ENCODE measurements at regions not wholly inside any gene's neighbourhood (a gene's known extent, or its start where the extent isn't known, plus 50 kb on each side); places are given as distances from the start of the nearest gene placed in this dataset.

- BruUV-seq (replicated peaks): no TSS peak
- H3K9me3 Mint-ChIP-seq (ENCODE audit: low read depth, unreplicated experiment): peaks cover 16% of the 10 kb centered on the region
- TF ChIP-seq, protein P1, sequence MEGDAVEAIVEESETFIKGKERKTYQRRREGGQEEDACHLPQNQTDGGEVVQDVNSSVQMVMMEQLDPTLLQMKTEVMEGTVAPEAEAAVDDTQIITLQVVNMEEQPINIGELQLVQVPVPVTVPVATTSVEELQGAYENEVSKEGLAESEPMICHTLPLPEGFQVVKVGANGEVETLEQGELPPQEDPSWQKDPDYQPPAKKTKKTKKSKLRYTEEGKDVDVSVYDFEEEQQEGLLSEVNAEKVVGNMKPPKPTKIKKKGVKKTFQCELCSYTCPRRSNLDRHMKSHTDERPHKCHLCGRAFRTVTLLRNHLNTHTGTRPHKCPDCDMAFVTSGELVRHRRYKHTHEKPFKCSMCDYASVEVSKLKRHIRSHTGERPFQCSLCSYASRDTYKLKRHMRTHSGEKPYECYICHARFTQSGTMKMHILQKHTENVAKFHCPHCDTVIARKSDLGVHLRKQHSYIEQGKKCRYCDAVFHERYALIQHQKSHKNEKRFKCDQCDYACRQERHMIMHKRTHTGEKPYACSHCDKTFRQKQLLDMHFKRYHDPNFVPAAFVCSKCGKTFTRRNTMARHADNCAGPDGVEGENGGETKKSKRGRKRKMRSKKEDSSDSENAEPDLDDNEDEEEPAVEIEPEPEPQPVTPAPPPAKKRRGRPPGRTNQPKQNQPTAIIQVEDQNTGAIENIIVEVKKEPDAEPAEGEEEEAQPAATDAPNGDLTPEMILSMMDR (IDR thresholded peaks at IDR 0.05; ENCODE audit: unreplicated experiment): no peak
- intact Hi-C loops (cut with micrococcal nuclease; ENCODE audit: unreplicated experiment): no loop called here
- H3K4me1 Mint-ChIP-seq (ENCODE audit: low read depth, unreplicated experiment): no peaks in the 10 kb centered on the region
- H3K36me3 Mint-ChIP-seq (ENCODE audit: insufficient read depth, unreplicated experiment): no peaks in the 10 kb centered on the region
- H3K27ac Mint-ChIP-seq (ENCODE audit: unreplicated experiment): no peak overlapping the region
- H3K27me3 Mint-ChIP-seq (ENCODE audit: unreplicated experiment): no peaks in the 10 kb centered on the region
- CTCF ChIA-PET: no interaction called here
- no peak overlapping the region for H3K4me3 Mint-ChIP-seq (ENCODE audit: low read depth, unreplicated experiment)
- DNase-seq: no peak
Observed at GRCh38 chr14:85947461-85948139, 417.7 kb downstream of the FLRT2 start.

DNA sequence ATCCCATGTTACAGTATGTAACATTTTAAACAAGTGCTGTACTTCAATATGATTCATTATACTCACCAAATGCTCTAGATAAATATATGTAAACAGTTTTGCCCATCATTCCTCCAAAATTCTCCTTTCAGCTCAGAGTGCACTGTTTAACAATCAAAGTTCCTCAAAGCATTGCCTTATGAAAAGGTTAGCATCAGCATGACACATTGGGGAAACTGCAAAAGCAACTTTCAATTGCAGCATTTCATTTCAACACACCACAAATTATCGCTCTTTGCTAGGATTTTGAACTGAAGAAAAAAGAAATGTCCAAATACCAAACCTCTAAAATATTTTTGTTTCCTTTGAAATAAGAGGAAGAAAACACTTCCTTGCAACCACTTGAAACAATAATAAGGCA, 413.2 kb downstream of the FLRT2 start:
- Mint-ChIP-seq H3K9me3 (ENCODE audit: low read depth, unreplicated experiment) (peaks cover 23% of the 10 kb centered on the region), H3K4me1 (ENCODE audit: low read depth, unreplicated experiment) (no peaks in the 10 kb centered on the region), H3K27ac (ENCODE audit: unreplicated experiment) (no peak overlapping the region), H3K4me3 (ENCODE audit: low read depth, unreplicated experiment) (no peak overlapping the region), H3K27me3 (ENCODE audit: unreplicated experiment) (no peaks in the 10 kb centered on the region), H3K36me3 (ENCODE audit: insufficient read depth, unreplicated experiment) (no peaks in the 10 kb centered on the region)
- TF ChIP-seq, protein P1 (IDR thresholded peaks at IDR 0.05; ENCODE audit: unreplicated experiment): no peak
- no peak for DNase-seq
- no TSS peak for BruUV-seq (replicated peaks)
- intact Hi-C loops (cut with micrococcal nuclease; ENCODE audit: unreplicated experiment): no loop called here
- CTCF ChIA-PET: no interaction called here

GRCh38 chr14:85934886-85935254, 404.9 kb downstream of the FLRT2 start:
- Mint-ChIP-seq H3K4me3 (ENCODE audit: low read depth, unreplicated experiment) (peak overlapping the region; percentile 90), H3K36me3 (ENCODE audit: insufficient read depth, unreplicated experiment) (peaks cover 10% of the 10 kb centered on the region), H3K9me3 (ENCODE audit: low read depth, unreplicated experiment) (peaks cover 3% of the 10 kb centered on the region), H3K27me3 (ENCODE audit: unreplicated experiment) (no peaks in the 10 kb centered on the region), H3K4me1 (ENCODE audit: low read depth, unreplicated experiment) (peaks cover 7% of the 10 kb centered on the region), H3K27ac (ENCODE audit: unreplicated experiment) (peak overlapping the region; percentile 85)
- TSS peak; percentile 61 for BruUV-seq (replicated peaks)
- CTCF ChIA-PET: no interaction called here
- intact Hi-C loops (cut with micrococcal nuclease; ENCODE audit: unreplicated experiment): no loop called here
- no peak for DNase-seq
- TF ChIP-seq, protein P1 (IDR thresholded peaks at IDR 0.05; ENCODE audit: unreplicated experiment): no peak

DNA sequence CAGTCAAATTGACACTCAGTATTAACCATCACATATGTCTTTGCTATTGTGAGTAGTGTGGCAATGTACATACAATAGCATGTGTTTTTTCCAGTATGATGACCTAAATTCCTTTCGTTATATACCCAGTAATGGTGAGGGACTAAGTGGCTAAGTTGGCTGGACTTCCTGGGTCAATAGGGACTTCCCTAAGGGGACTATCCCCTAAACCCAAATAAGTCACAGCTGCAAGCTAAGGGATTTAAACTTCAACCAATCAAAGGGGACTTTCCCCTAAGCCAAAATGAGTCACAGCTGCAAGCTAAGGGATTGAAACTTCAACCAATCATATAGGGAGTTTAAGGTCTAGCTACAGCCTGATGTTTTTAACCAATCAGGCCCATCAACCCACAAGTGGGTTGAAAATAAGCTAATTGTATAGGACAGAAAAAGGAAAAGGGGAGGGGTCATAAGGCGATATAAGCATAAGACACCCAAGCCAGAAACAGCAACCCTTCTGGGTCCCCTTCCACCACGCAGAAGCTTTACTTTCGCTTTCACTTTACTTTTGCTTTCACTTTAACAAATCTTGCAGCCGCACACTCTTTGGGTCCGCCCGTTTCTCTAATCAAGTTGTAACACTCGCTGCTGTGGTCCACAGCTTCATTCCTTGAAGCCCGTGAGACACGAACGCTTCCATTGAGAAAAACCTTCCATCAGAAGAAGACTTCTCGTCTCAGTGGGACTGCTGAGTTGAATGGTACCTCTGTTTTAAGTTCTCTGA, 404.4 kb downstream of the FLRT2 start:
- peak; percentile 14 for DNase-seq
- TF ChIP-seq, protein P1 (IDR thresholded peaks at IDR 0.05; ENCODE audit: unreplicated experiment): no peak
- CTCF ChIA-PET: no interaction called here
- Mint-ChIP-seq H3K4me3 (ENCODE audit: low read depth, unreplicated experiment) (peak overlapping the region; percentile 90), H3K36me3 (ENCODE audit: insufficient read depth, unreplicated experiment) (peaks cover 10% of the 10 kb centered on the region), H3K27me3 (ENCODE audit: unreplicated experiment) (no peaks in the 10 kb centered on the region), H3K27ac (ENCODE audit: unreplicated experiment) (peak overlapping the region; percentile 85), H3K4me1 (ENCODE audit: low read depth, unreplicated experiment) (peaks cover 7% of the 10 kb centered on the region), H3K9me3 (ENCODE audit: low read depth, unreplicated experiment) (peaks cover 5% of the 10 kb centered on the region)
- intact Hi-C loops (cut with micrococcal nuclease; ENCODE audit: unreplicated experiment): no loop called here
- BruUV-seq (replicated peaks): no TSS peak

Data from Calu3 (cell line).